Kidney (tissue), 13 donors: ENCODE measurements at regions not wholly inside any gene's neighbourhood (a gene's known extent, or its start where the extent isn't known, plus 50 kb on each side); places are given as distances from the start of the nearest gene placed in this dataset.
A peak's percentile ranks its signal among the peaks of the same experiment; 100 is the strongest.

ENCODE experiments used
- DNase-seq, 5 donors: peaks; one replicate each; pipeline ENCODE4 v3.0.0-alpha.2; 2013 to 2020
- FAIRE-seq: peaks from 2 replicates; lab custom pipeline; 2012; peaks lifted over from hg19 to GRCh38; lab: Jason Lieb, UNC
- H3K27ac ChIP-seq, 2 donors: one replicate each; pipeline ENCODE4 v1.7.0; 2013; ENCODE audit warnings: low read depth in 2 of 2, low read length in 2 of 2, inconsistent platforms in 1 of 2
- H3K27me3 ChIP-seq: one replicate; pipeline ENCODE4 v1.7.1; 2013; ENCODE audit warnings: low read length, inconsistent platforms; ENCODE audit not compliant: control insufficient read depth, insufficient read depth
- H3K36me3 ChIP-seq, 3 donors: one replicate each; pipeline versions ENCODE4 v1.7.0 to v1.7.1; 2013; ENCODE audit warnings: low read length in 3 of 3, control low read depth in 1 of 3, inconsistent platforms in 1 of 3; ENCODE audit not compliant: insufficient read depth in 3 of 3, control insufficient read depth in 2 of 3
- H3K4me1 ChIP-seq, 3 donors: one replicate each; pipeline versions ENCODE4 v1.7.0 to v1.7.1; 2013; ENCODE audit warnings: low read length in 3 of 3, inconsistent platforms in 1 of 3, low read depth in 1 of 3; ENCODE audit not compliant: control insufficient read depth in 2 of 3, insufficient read depth in 2 of 3
- H3K4me3 ChIP-seq, 3 donors: one replicate each; pipeline versions ENCODE4 v1.7.0 to v1.8.1; 2013; ENCODE audit warnings: low read length in 3 of 3, control low read depth in 1 of 3, inconsistent platforms in 1 of 3
- H3K9ac ChIP-seq, 3 donors: one replicate each; pipeline versions ENCODE4 v1.7.0 to v1.7.1; 2013; ENCODE audit warnings: low read length in 3 of 3, control low read depth in 1 of 3, inconsistent platforms in 1 of 3
- H3K9me3 ChIP-seq, 3 donors: one replicate each; pipeline versions ENCODE4 v1.7.0 to v1.7.1; 2013; ENCODE audit warnings: low read length in 3 of 3, control low read depth in 1 of 3, inconsistent platforms in 1 of 3; ENCODE audit not compliant: control insufficient read depth in 2 of 3, insufficient read depth in 1 of 3
- CTCF ChIP-seq: IDR thresholded peaks from 3 replicates; pipeline ENCODE4 v1.5.1; 2012; ENCODE audit warnings: mild to moderate bottlenecking, moderate library complexity, borderline replicate concordance; ENCODE audit not compliant: insufficient read depth; ENCODE audit errors: extremely low read depth
- intact Hi-C: fragments of 100-400 bp; cut with DNase I; formaldehyde crosslinking; loops from one replicate; pipeline ENCODE4 v1.11.1; 2022
- donor health status: control.
- donor health status: control.
- donor health status: control.
- donor health status: control.
- donor health status: control.
- donor health status: DM: yes; HTN: yes; CAD: no.
- donor health status: Normal renal cell carcinoma (clear cell type).

GRCh38 chr2:120959426-120959825, 223.8 kb downstream of the GLI2 start:
- Histone ChIP-seq H3K4me1 (no peaks in the 10 kb centered on the region), H3K27me3 (no peaks in the 10 kb centered on the region), H3K4me3 (no peak overlapping the region), H3K9me3 (no peaks in the 10 kb centered on the region), H3K27ac (no peak overlapping the region), H3K36me3 (no peaks in the 10 kb centered on the region), H3K9ac (no peak overlapping the region)
- FAIRE-seq (no peak), DNase-seq (peak in 1 of 5 donors; percentile 90)
- no peak for TF ChIP-seq CTCF
- intact Hi-C loops: no loop called here

- no peaks in the 10 kb centered on the region for H3K36me3 ChIP-seq
- H3K27me3 ChIP-seq: no peaks in the 10 kb centered on the region
- H3K9ac ChIP-seq: no peak overlapping the region
- no peak for TF ChIP-seq CTCF
- H3K27ac ChIP-seq: no peak overlapping the region
- no peak overlapping the region for H3K4me3 ChIP-seq
- no peaks in the 10 kb centered on the region for H3K4me1 ChIP-seq
- FAIRE-seq (no peak), DNase-seq (no peak)
- no peaks in the 10 kb centered on the region for H3K9me3 ChIP-seq
- intact Hi-C loops: no loop called here
Measured at GRCh38 chr2:120960770-120961366, 225.2 kb downstream of the GLI2 start.

GRCh38 chr2:120961396-120961795, 225.7 kb downstream of the GLI2 start:
- no peaks in the 10 kb centered on the region for H3K27me3 ChIP-seq
- no peaks in the 10 kb centered on the region for H3K9me3 ChIP-seq
- DNase-seq (no peak), FAIRE-seq (no peak)
- no peak for TF ChIP-seq CTCF
- H3K27ac ChIP-seq: no peak overlapping the region
- H3K36me3 ChIP-seq: no peaks in the 10 kb centered on the region
- intact Hi-C loops: no loop called here
- no peaks in the 10 kb centered on the region for H3K4me1 ChIP-seq
- no peak overlapping the region for H3K9ac ChIP-seq
- no peak overlapping the region for H3K4me3 ChIP-seq
